Nephron progenitor cell (in vitro differentiated cells): ENCODE measurements at regions not wholly inside any gene's neighbourhood (a gene's known extent, or its start where the extent isn't known, plus 50 kb on each side); places are given as distances from the start of the nearest gene placed in this dataset.

Source experiments
- DNase-seq: peaks from one replicate; pipeline ENCODE4 v3.0.0; 2021
- H3K27ac Mint-ChIP-seq: 2 replicates; pipeline ENCODE4 v1.8.0; 2021; ENCODE audit warnings: mild to moderate bottlenecking, moderate library complexity, mixed read lengths
- H3K27me3 Mint-ChIP-seq: 2 replicates; pipeline ENCODE4 v1.8.0; 2021; ENCODE audit warnings: mild to moderate bottlenecking, low read depth, mixed read lengths; ENCODE audit not compliant: poor library complexity
- H3K36me3 Mint-ChIP-seq: 2 replicates; pipeline ENCODE4 v1.8.0; 2021; ENCODE audit warnings: low read depth, mixed read lengths
- H3K4me1 Mint-ChIP-seq: 2 replicates; pipeline ENCODE4 v1.8.0; 2021; ENCODE audit warnings: mixed read lengths
- H3K4me3 Mint-ChIP-seq: 2 replicates; pipeline ENCODE4 v1.8.0; 2021; ENCODE audit warnings: mild to moderate bottlenecking, moderate library complexity, mixed read lengths
- H3K9me3 Mint-ChIP-seq: 2 replicates; pipeline ENCODE4 v1.8.0; 2021; ENCODE audit warnings: mild to moderate bottlenecking, moderate library complexity, mixed read lengths
- TF ChIP-seq, protein P1 (sequence below): fragments of 200-600 bp; sonication (generic); IDR thresholded peaks from 2 replicates; pipeline ENCODE4 v1.5.0; 2021; ENCODE audit warnings: antibody characterized with exemption

DNA sequence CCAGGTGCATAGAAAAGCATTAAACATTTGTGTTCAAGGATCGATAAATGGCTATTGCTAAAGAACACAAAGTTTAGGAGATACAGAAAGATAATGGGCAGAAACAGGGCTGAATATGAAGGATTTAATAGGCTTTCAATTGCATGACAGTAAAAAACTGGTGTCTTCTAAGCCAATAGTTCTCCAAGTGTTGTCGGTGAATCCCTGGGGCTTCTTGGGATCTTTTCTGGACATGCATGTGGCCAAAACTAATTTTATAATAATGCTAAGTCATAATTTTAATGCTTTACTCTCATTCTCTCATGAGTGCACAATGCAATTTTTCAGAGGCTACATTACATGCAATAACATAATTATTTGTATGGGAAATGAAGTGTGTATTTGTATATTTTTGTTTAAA lies 521.1 kb upstream of the ANKRD30A start:
- no peak overlapping the region for H3K4me3 Mint-ChIP-seq
- no peaks in the 10 kb centered on the region for H3K4me1 Mint-ChIP-seq
- TF ChIP-seq, protein P1, sequence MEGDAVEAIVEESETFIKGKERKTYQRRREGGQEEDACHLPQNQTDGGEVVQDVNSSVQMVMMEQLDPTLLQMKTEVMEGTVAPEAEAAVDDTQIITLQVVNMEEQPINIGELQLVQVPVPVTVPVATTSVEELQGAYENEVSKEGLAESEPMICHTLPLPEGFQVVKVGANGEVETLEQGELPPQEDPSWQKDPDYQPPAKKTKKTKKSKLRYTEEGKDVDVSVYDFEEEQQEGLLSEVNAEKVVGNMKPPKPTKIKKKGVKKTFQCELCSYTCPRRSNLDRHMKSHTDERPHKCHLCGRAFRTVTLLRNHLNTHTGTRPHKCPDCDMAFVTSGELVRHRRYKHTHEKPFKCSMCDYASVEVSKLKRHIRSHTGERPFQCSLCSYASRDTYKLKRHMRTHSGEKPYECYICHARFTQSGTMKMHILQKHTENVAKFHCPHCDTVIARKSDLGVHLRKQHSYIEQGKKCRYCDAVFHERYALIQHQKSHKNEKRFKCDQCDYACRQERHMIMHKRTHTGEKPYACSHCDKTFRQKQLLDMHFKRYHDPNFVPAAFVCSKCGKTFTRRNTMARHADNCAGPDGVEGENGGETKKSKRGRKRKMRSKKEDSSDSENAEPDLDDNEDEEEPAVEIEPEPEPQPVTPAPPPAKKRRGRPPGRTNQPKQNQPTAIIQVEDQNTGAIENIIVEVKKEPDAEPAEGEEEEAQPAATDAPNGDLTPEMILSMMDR, result no peak
- no peaks in the 10 kb centered on the region for H3K36me3 Mint-ChIP-seq
- peaks cover 4% of the 10 kb centered on the region for H3K27me3 Mint-ChIP-seq
- H3K9me3 Mint-ChIP-seq, result no peaks in the 10 kb centered on the region
- DNase-seq, result no peak
- no peak overlapping the region for H3K27ac Mint-ChIP-seq

GRCh38 chr10:36603688-36604087 lies 521.7 kb upstream of the ANKRD30A start:
- Mint-ChIP-seq H3K36me3 (no peaks in the 10 kb centered on the region), H3K4me1 (no peaks in the 10 kb centered on the region), H3K27ac (no peak overlapping the region), H3K9me3 (no peaks in the 10 kb centered on the region), H3K27me3 (peaks cover 4% of the 10 kb centered on the region), H3K4me3 (no peak overlapping the region)
- no peak for DNase-seq
- TF ChIP-seq, protein P1, result no peak

DNA sequence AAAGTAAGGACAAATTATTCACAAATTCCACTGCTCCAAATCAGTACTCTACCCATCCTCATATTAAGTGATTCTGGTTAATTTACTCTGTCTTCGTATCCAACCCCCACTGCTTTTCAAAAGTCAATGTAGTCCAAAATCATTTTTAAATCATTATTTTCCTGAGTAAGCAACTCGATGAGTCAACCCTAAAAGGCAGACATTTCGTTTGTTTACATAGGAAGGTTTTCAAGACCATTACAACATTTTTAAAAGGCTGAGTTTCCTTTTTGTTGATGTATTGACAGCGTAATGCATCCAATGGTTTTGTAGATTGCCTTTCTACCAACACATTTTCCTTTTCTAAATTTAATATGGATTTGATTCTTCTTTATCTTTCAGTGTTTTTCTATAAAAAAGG lies 523.0 kb upstream of the ANKRD30A start:
- peaks cover 5% of the 10 kb centered on the region for H3K27me3 Mint-ChIP-seq
- no peaks in the 10 kb centered on the region for H3K36me3 Mint-ChIP-seq
- no peaks in the 10 kb centered on the region for H3K9me3 Mint-ChIP-seq
- no peaks in the 10 kb centered on the region for H3K4me1 Mint-ChIP-seq
- H3K4me3 Mint-ChIP-seq, result no peak overlapping the region
- TF ChIP-seq, protein P1, result no peak
- no peak overlapping the region for H3K27ac Mint-ChIP-seq
- DNase-seq, result no peak

DNA sequence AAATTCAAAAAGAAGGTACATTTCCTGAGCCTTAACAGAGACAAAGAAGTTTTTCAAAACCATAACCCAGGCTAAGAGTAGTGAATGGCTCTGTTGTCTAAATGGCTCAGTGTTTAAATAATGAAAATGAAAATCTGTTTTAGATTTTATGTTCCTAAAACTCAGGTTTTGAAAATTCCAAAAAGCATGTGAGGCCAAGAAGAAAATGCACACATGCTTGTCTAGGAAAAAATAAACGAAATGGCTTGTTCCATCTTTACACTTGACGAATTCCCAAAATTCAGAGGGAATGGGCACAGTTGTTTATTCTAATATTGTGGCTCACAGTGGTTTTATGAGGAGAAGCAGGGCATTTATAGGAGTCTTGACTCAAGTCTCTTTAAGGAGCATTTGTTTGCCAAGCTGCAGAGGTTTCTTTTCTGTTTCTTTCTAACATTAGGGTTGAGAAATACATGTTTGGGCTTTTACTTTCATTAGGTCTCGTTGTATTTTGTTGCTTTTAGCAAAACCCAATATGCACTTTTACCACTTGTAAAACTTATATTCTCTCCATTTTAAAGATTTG lies 527.6 kb upstream of the ANKRD30A start:
- no peaks in the 10 kb centered on the region for H3K4me1 Mint-ChIP-seq
- no peaks in the 10 kb centered on the region for H3K36me3 Mint-ChIP-seq
- no peak overlapping the region for H3K27ac Mint-ChIP-seq
- no peak for DNase-seq
- H3K4me3 Mint-ChIP-seq, result no peak overlapping the region
- TF ChIP-seq, protein P1, result no peak
- H3K9me3 Mint-ChIP-seq, result no peaks in the 10 kb centered on the region
- H3K27me3 Mint-ChIP-seq, result peaks cover 10% of the 10 kb centered on the region

DNA sequence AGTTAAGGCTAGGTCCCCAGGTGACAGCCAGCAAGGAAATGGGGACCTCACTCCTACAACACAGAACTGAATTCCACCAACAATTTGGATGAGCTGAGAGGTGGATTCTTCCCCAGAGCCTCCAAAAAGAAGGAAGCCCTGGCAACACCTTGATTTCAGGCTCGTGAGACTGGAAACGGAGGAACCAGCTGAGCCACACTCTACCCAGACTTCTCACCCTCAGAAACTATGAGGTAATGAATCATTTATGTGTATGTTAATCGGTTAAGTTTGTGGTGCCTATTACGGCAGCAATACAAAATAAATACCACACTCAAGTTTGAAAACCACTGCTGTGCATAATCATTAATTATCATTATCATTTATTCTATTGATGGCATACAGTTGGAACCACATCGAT lies 532.4 kb upstream of the ANKRD30A start:
- no peaks in the 10 kb centered on the region for H3K36me3 Mint-ChIP-seq
- H3K27me3 Mint-ChIP-seq, result peaks cover 7% of the 10 kb centered on the region
- TF ChIP-seq, protein P1, result no peak
- DNase-seq, result no peak
- peaks cover 9% of the 10 kb centered on the region for H3K9me3 Mint-ChIP-seq
- H3K27ac Mint-ChIP-seq, result no peak overlapping the region
- H3K4me3 Mint-ChIP-seq, result no peak overlapping the region
- H3K4me1 Mint-ChIP-seq, result no peaks in the 10 kb centered on the region

- peaks cover 14% of the 10 kb centered on the region for H3K9me3 Mint-ChIP-seq
- no peak for DNase-seq
- no peaks in the 10 kb centered on the region for H3K36me3 Mint-ChIP-seq
- H3K4me1 Mint-ChIP-seq, result no peaks in the 10 kb centered on the region
- TF ChIP-seq, protein P1, result no peak
- H3K27me3 Mint-ChIP-seq, result peaks cover 3% of the 10 kb centered on the region
- no peak overlapping the region for H3K27ac Mint-ChIP-seq
- H3K4me3 Mint-ChIP-seq, result no peak overlapping the region
These were observed 534.0 kb upstream of the ANKRD30A start for GRCh38 chr10:36591436-36591835.
